ENCODE measurements at regions not wholly inside any gene's neighbourhood (a gene's known extent, or its start where the extent isn't known, plus 50 kb on each side); places are given as distances from the start of the nearest gene placed in this dataset.
"Not testable (repeated sequence)": the region's sequence is repeated elsewhere in the genome, so short reads cannot be mapped to it uniquely, and the experiment has no call there.

DNA sequence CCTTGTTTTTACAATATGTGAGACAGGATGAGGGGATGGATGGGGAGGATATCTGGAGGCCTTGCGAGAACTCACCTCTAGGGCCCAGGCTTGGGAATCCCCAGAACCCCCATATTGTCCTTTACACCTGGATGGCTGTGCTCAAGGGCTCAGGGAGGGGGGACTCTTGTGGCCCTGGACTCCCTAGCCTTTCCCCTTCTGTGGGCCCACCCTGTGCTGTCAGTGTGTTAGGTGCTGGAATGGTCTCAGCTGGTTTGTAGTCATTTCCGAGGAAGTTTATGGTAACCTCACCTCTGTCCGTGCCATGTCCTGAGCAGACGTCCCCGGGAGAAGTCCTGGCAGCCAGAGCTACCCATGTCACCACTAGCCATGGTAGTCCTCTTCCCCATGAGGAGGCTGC is 158.3 kb downstream of the KCNJ18 start:
- DNase-seq = peak in 3 of 10 donors; percentile 45 to 62 (median 54)
- intact Hi-C loops (cut with DNase I) = not testable (repeated sequence)

Measured in posterior cingulate gyrus (tissue), 11 donors.